ENCODE measurements at regions not wholly inside any gene's neighbourhood (a gene's known extent, or its start where the extent isn't known, plus 50 kb on each side); places are given as distances from the start of the nearest gene placed in this dataset.

- TF ChIP-seq CTCF (IDR thresholded peaks at IDR 0.05; ENCODE audit: low read depth, low read length, poor library complexity, severe bottlenecking) (no peak), EZH2phosphoT487 (IDR thresholded peaks at IDR 0.05; ENCODE audit: borderline replicate concordance, low read length) (no peak)
Measured at GRCh38 chr13:105491345-105491744, 1044.1 kb downstream of the EFNB2 start.
